ENCODE measurements at regions not wholly inside any gene's neighbourhood (a gene's known extent, or its start where the extent isn't known, plus 50 kb on each side); places are given as distances from the start of the nearest gene placed in this dataset.
"Not testable (repeated sequence)": the region's sequence is repeated elsewhere in the genome, so short reads cannot be mapped to it uniquely, and the experiment has no call there.

GRCh38 chr4:126871810-126872209 lies 760.9 kb upstream of the INTU start:
- Mint-ChIP-seq H3K36me3 (no peaks in the 10 kb centered on the region), H3K27ac (no peak overlapping the region), H3K4me3 (no peak overlapping the region), H3K27me3 (no peaks in the 10 kb centered on the region), H3K4me1 (no peaks in the 10 kb centered on the region), H3K9me3 (peaks cover 18 to 20% of the 10 kb centered on the region in 2 donors)
- DNase-seq (no peak), ATAC-seq (replicated peaks) (no peak)

DNA sequence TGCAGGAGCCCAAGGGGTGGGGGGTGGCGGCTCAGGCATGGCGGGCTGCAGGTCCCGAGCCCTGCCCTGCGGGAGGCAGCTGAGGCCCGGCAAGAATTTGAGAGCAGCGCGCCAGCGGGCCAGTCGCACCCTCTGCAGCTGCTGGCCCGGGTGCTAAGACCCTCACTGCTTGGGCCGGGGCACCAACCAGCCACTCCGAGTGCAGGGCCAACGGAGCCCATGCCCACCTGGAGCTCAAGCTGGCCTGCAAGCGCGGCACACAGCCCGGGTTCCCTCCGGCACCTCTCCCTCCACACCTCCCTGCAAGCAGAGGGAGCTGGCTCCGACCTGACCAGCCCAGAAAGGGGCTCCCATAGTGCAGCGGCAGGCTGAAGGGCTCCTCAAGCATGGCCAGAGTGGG lies 758.2 kb upstream of the INTU start:
- Mint-ChIP-seq H3K4me1 (no peaks in the 10 kb centered on the region), H3K27ac (no peak overlapping the region)
- no peak for ATAC-seq (replicated peaks)

GRCh38 chr4:126888968-126889367 lies 743.8 kb upstream of the INTU start:
- no peaks in the 10 kb centered on the region for H3K4me1 Mint-ChIP-seq
- DNase-seq (no peak), ATAC-seq (replicated peaks) (no peak)
- H3K27me3 Mint-ChIP-seq = no peaks in the 10 kb centered on the region
- no peak overlapping the region for H3K4me3 Mint-ChIP-seq
- H3K36me3 Mint-ChIP-seq = no peaks in the 10 kb centered on the region
- H3K9me3 Mint-ChIP-seq = peaks cover 0 to 3% of the 10 kb centered on the region in 2 donors
- H3K27ac Mint-ChIP-seq = no peak overlapping the region

More for the DNA sequence above, 758.2 kb upstream of the INTU start:
- no peaks in the 10 kb centered on the region for H3K27me3 Mint-ChIP-seq
- no peaks in the 10 kb centered on the region for H3K36me3 Mint-ChIP-seq
- H3K9me3 Mint-ChIP-seq = peaks cover 10 to 14% of the 10 kb centered on the region in 2 donors
- no peak for DNase-seq
- H3K4me3 Mint-ChIP-seq = no peak overlapping the region

- H3K9me3 Mint-ChIP-seq = peaks cover 0 to 5% of the 10 kb centered on the region in 2 donors
Observed at GRCh38 chr4:126890383-126890782, 742.4 kb upstream of the INTU start.

GRCh38 chr4:126890994-126891393 lies 741.8 kb upstream of the INTU start:
- no peaks in the 10 kb centered on the region for H3K4me1 Mint-ChIP-seq
- no peaks in the 10 kb centered on the region for H3K36me3 Mint-ChIP-seq
- no peaks in the 10 kb centered on the region for H3K27me3 Mint-ChIP-seq
- no peak overlapping the region for H3K4me3 Mint-ChIP-seq
- ATAC-seq (replicated peaks) = no peak
- H3K9me3 Mint-ChIP-seq = peaks cover under 1 to 5% of the 10 kb centered on the region in 2 donors
- no peak for DNase-seq
- H3K27ac Mint-ChIP-seq = no peak overlapping the region

More at GRCh38 chr4:126890383-126890782, 742.4 kb upstream of the INTU start:
- Mint-ChIP-seq H3K27me3 (no peaks in the 10 kb centered on the region), H3K36me3 (no peaks in the 10 kb centered on the region), H3K27ac (no peak overlapping the region), H3K4me3 (no peak overlapping the region), H3K4me1 (no peaks in the 10 kb centered on the region)
- DNase-seq (no peak), ATAC-seq (replicated peaks) (no peak)

GRCh38 chr4:126894963-126895362 lies 737.8 kb upstream of the INTU start:
- ATAC-seq (replicated peaks) = no peak
- H3K4me3 Mint-ChIP-seq = no peak overlapping the region
- peaks cover 15 to 16% of the 10 kb centered on the region in 2 donors for H3K9me3 Mint-ChIP-seq

DNA sequence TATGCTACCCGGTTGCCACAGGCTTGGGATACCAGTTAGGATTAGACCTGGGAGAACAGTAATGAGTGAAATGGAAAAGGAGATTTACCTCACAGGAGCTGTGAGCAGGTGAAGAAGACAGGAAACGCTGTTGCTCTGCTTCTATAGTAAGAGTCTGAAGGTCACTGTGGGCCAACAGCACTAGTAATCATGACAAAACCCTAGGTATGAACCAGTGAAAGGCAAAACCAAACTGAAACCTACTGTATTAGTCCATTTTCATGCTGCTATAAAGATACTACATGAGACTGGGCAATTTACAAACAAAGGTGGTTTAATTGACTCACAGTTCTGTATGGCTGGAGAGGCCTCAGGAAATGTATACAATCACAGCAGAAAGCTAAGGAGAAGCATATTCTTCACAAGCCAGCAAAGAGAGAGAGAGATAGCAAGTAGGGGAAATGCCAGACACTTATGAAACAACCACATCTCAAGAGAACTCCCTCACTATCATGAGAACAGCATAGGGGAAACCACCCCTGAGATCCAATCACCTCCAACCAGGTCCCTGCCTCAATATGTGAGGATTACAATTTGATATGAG lies 736.7 kb upstream of the INTU start:
- Mint-ChIP-seq H3K9me3 (peaks cover 15 to 16% of the 10 kb centered on the region in 2 donors), H3K36me3 (no peaks in the 10 kb centered on the region)

More at GRCh38 chr4:126894963-126895362, 737.8 kb upstream of the INTU start:
- no peaks in the 10 kb centered on the region for H3K27me3 Mint-ChIP-seq
- H3K4me1 Mint-ChIP-seq = no peaks in the 10 kb centered on the region
- no peaks in the 10 kb centered on the region for H3K36me3 Mint-ChIP-seq
- DNase-seq = no peak
- no peak overlapping the region for H3K27ac Mint-ChIP-seq

DNA sequence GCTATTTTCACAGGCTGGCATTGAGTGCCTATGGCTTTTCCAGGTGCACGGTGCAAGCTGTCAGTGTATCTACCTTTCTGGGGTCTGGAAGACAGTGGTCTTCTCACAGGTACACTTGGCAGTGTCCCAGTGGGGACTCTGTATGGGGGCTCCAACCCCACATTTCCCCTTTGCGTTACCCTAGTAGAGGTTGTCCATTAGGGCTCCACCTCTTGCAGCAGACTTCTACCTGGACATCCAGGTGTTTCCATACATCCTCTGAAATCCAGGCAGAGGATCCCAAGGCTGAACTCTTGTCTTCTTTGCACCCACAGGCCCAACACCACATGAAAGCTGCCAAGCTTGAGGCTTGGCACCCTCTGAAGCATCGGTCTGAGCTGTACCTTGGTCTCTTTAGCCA lies 735.7 kb upstream of the INTU start:
- no peaks in the 10 kb centered on the region for H3K36me3 Mint-ChIP-seq
- ATAC-seq (replicated peaks) (no peak), DNase-seq (no peak)
- H3K9me3 Mint-ChIP-seq = peaks cover 15 to 16% of the 10 kb centered on the region in 2 donors
- no peak overlapping the region for H3K27ac Mint-ChIP-seq
- H3K4me1 Mint-ChIP-seq = no peaks in the 10 kb centered on the region
- H3K4me3 Mint-ChIP-seq = no peak overlapping the region
- H3K27me3 Mint-ChIP-seq = no peaks in the 10 kb centered on the region

More for the DNA sequence above, 736.7 kb upstream of the INTU start:
- Mint-ChIP-seq H3K27ac (no peak overlapping the region), H3K4me1 (no peaks in the 10 kb centered on the region), H3K4me3 (no peak overlapping the region), H3K27me3 (no peaks in the 10 kb centered on the region)
- DNase-seq (no peak), ATAC-seq (replicated peaks) (no peak)

DNA sequence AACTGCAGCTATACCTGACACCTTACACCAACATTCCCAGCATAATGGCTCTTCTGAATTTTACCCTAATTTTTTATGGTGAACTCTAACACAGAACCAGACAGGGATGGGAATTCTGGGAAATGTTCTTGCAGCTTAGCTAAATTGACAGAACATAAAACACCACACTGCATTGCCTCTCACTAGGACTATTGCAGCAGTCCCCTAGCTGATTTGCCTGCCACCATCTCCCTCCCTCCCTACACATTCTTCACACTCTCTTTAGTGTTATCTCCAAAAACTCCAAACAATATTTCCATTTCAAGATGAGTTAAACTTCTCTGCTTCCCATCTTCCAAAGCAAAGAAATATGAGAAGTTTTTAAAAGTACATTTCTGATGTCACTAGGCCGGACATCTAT lies 733.9 kb upstream of the INTU start:
- Mint-ChIP-seq H3K36me3 (no peaks in the 10 kb centered on the region), H3K27me3 (no peaks in the 10 kb centered on the region), H3K27ac (no peak overlapping the region), H3K4me1 (no peaks in the 10 kb centered on the region), H3K9me3 (peaks cover 15 to 16% of the 10 kb centered on the region in 2 donors), H3K4me3 (no peak overlapping the region)
- DNase-seq (no peak), ATAC-seq (replicated peaks) (no peak)

DNA sequence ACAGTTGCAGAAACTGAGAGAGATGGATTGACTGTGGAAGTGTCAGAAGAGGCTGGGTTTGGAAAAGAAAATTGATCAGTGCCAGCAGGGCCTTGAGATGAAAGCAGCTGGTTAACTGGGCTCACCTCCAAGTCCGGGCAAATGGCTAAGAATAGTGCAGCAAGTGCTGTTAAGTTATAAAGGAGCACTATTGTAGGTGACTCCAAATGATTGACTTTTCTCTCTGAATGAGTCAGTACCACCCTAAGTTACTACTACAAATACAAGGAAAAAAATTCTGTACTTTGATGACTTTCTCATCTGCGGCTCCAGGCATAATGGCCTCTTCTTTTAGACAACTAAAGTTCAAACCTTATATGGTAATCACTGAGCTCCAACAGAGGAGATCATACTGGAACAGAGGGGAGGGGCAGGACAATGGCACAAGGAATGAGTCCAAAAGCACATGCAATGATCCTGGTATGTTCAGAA lies 733.4 kb upstream of the INTU start:
- H3K27me3 Mint-ChIP-seq = no peaks in the 10 kb centered on the region
- H3K36me3 Mint-ChIP-seq = no peaks in the 10 kb centered on the region
- H3K9me3 Mint-ChIP-seq = peaks cover 13 to 16% of the 10 kb centered on the region in 2 donors
- H3K4me3 Mint-ChIP-seq = no peak overlapping the region
- H3K27ac Mint-ChIP-seq = no peak overlapping the region
- ATAC-seq (replicated peaks) (no peak), DNase-seq (no peak)
- no peaks in the 10 kb centered on the region for H3K4me1 Mint-ChIP-seq

DNA sequence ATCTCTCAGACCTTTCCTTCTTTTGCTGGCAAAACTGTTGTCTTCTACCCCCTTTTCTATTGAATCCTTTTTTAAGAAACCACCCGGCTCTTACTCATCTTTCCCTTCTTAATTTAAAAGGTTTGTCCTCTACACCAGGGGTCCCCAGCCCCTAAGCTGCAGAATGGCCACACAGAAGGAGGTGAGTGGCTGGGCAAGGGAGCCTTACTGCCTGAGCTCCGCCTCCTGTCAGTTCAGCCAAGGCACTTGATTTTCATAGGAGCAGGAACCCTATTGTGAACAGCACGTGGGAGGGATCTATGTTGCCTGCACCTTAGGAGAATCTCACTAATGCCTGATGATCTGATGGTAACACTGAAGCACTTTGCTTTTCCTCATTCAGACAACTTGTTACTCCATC lies 726.3 kb upstream of the INTU start:
- H3K27ac Mint-ChIP-seq = no peak overlapping the region
- no peak overlapping the region for H3K4me3 Mint-ChIP-seq
- no peaks in the 10 kb centered on the region for H3K27me3 Mint-ChIP-seq
- ATAC-seq (replicated peaks) = no peak
- DNase-seq = no peak
- no peaks in the 10 kb centered on the region for H3K36me3 Mint-ChIP-seq
- H3K4me1 Mint-ChIP-seq = no peaks in the 10 kb centered on the region
- H3K9me3 Mint-ChIP-seq = peaks cover 4 to 6% of the 10 kb centered on the region in 2 donors

- Mint-ChIP-seq H3K27me3 (no peaks in the 10 kb centered on the region), H3K9me3 (peaks cover 4 to 7% of the 10 kb centered on the region in 2 donors), H3K36me3 (no peaks in the 10 kb centered on the region), H3K4me1 (no peaks in the 10 kb centered on the region), H3K27ac (no peak overlapping the region), H3K4me3 (no peak overlapping the region)
- ATAC-seq (replicated peaks) (no peak), DNase-seq (no peak)
Observed at GRCh38 chr4:126907389-126907788, 725.4 kb upstream of the INTU start.

GRCh38 chr4:126916049-126916625 lies 716.6 kb upstream of the INTU start:
- H3K4me1 Mint-ChIP-seq = no peaks in the 10 kb centered on the region
- no peak overlapping the region for H3K4me3 Mint-ChIP-seq
- ATAC-seq (replicated peaks) = no peak
- no peak for DNase-seq
- peaks cover 11 to 13% of the 10 kb centered on the region in 2 donors for H3K9me3 Mint-ChIP-seq
- H3K27ac Mint-ChIP-seq = no peak overlapping the region
- H3K27me3 Mint-ChIP-seq = no peaks in the 10 kb centered on the region
- H3K36me3 Mint-ChIP-seq = no peaks in the 10 kb centered on the region

DNA sequence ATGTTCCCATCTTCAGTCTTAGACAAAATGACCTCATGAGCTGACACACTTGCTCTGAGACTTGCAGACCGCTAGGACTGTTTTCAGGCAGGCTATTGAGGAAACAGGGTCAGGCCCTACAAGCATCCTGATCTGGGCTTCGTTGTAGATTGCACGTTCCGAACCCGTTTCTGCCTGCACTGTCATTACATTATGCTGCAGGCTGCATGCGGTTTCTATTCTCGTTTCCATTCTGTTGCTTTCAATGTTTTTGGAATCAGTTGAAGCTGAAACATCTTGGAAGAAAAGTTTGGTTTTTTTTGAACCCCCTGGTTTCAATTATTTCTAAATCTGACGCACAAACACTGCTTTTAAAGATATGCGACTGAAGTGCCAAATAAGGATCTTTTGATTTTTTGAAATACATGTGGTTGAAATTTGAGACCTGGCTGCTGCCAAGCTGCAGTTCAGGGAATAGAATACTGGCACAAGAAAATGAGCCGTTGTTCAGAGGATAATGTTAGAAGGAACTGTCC lies 716.1 kb upstream of the INTU start:
- ATAC-seq (replicated peaks) (no peak), DNase-seq (no peak)
- no peak overlapping the region for H3K27ac Mint-ChIP-seq
- no peak overlapping the region for H3K4me3 Mint-ChIP-seq
- no peaks in the 10 kb centered on the region for H3K36me3 Mint-ChIP-seq
- H3K9me3 Mint-ChIP-seq = peaks cover 11 to 13% of the 10 kb centered on the region in 2 donors
- no peaks in the 10 kb centered on the region for H3K27me3 Mint-ChIP-seq
- no peaks in the 10 kb centered on the region for H3K4me1 Mint-ChIP-seq

DNA sequence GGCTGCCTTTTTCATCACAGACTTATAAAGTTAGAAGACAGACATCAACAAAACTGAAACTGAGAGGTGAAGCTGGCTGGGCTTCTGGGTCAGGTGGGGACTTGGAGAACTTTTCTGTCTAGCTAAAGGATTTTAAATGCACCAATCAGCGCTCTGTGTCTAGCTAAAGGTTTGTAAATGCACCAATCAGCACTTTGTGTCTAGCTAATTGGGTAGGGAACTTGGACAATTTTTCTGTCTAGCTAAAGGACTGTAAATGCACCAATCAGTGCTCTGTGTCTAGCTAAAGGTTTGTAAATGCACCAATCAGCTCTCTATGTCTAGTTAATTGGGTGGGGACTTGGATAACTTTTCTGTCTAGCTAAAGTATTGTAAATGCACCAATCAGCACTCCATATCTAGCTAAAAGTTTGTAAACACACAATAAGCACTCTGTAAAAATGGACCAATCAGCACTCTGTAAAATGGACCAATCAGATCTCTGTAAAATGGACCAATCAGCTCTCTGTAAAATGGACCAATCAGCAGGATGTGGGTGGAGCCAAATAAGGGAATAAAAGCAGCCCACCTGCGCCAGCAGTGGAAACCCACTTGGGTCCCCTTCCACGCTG lies 710.3 kb upstream of the INTU start:
- peaks cover 11 to 15% of the 10 kb centered on the region in 2 donors for H3K9me3 Mint-ChIP-seq
- H3K27me3 Mint-ChIP-seq; H3K4me1 Mint-ChIP-seq; ATAC-seq (replicated peaks); H3K27ac Mint-ChIP-seq; DNase-seq; H3K36me3 Mint-ChIP-seq; H3K4me3 Mint-ChIP-seq: not testable (repeated sequence)
